Lower leg skin (tissue), 4 donors: ENCODE measurements at regions not wholly inside any gene's neighbourhood (a gene's known extent, or its start where the extent isn't known, plus 50 kb on each side); places are given as distances from the start of the nearest gene placed in this dataset.

Experiments
- DNase-seq, 2 donors: peaks; one replicate each; pipeline ENCODE4 v3.0.0-alpha.2; 2019; ENCODE audit warnings: low spot score in 2 of 2
- H3K4me3 ChIP-seq: fragments of 200-600 bp; sonication (generic); 2 replicates; pipeline ENCODE4 v1.5.1; 2017; ENCODE audit warnings: mild to moderate bottlenecking, low read depth; ENCODE audit not compliant: poor library complexity, severe bottlenecking
- CTCF ChIP-seq, 3 donors: fragments of 450-650 bp; IDR thresholded peaks; one replicate each; pipeline ENCODE4 v1.5.1; 2016; ENCODE audit warnings: antibody characterized with exemption in 3 of 3, mild to moderate bottlenecking in 3 of 3, moderate library complexity in 2 of 3
- POLR2A ChIP-seq, 2 donors: fragments of 450-650 bp; IDR thresholded peaks; one replicate each; pipeline ENCODE4 v1.6.1; 2016 to 2017; ENCODE audit warnings: antibody characterized with exemption in 2 of 2, mild to moderate bottlenecking in 1 of 2, moderate library complexity in 1 of 2
- WGBS, 2 donors: methylation state at CpG; one replicate each; pipeline ENCODE4 v1.1.5; 2018; 5-methylcytosine and 5-hydroxymethylcytosine counted together
- intact Hi-C: fragments of 100-400 bp; cut with DNase I; formaldehyde crosslinking; loops from one replicate; pipeline ENCODE4 v1.15.0; 2023; ENCODE audit warnings: low total_unique reads

- no peak for DNase-seq
Observed at GRCh38 chr3:22627993-22628499, 575.1 kb upstream of the UBE2E2 start.

GRCh38 chr3:22632536-22632935 is 570.6 kb upstream of the UBE2E2 start:
- no peak overlapping the region for H3K4me3 ChIP-seq
- intact Hi-C loops: no loop called here
- TF ChIP-seq CTCF (IDR thresholded peaks at IDR 0.05) (no peak), POLR2A (IDR thresholded peaks at IDR 0.05) (no peak)
- no peak for DNase-seq
- 60 to 64% methylated on average over 3 of the region's 3 CpGs for WGBS, 2 donors

More at GRCh38 chr3:22627993-22628499, 575.1 kb upstream of the UBE2E2 start:
- 76 to 96% methylated on average over 3 of the region's 3 CpGs for WGBS, 2 donors
- no peak overlapping the region for H3K4me3 ChIP-seq
- intact Hi-C loops: no loop called here
- TF ChIP-seq CTCF (IDR thresholded peaks at IDR 0.05): no peak
- no peak for TF ChIP-seq POLR2A (IDR thresholded peaks at IDR 0.05)

GRCh38 chr3:22634433-22634832 is 568.7 kb upstream of the UBE2E2 start:
- no peak overlapping the region for H3K4me3 ChIP-seq
- TF ChIP-seq CTCF (IDR thresholded peaks at IDR 0.05) (no peak), POLR2A (IDR thresholded peaks at IDR 0.05) (no peak)
- no peak for DNase-seq
- intact Hi-C loops: no loop called here
- WGBS, 2 donors: 82 to 88% methylated on average over 1 of the region's 1 CpG

- no peak for DNase-seq
- WGBS, 2 donors: 3 to 6% methylated on average over 1 of the region's 1 CpG
- no peak for TF ChIP-seq CTCF (IDR thresholded peaks at IDR 0.05)
- no peak for TF ChIP-seq POLR2A (IDR thresholded peaks at IDR 0.05)
Observed at GRCh38 chr3:22659651-22660475, 543.3 kb upstream of the UBE2E2 start.

GRCh38 chr3:22660606-22661005 is 542.5 kb upstream of the UBE2E2 start:
- intact Hi-C loops: no loop called here
- no peak for DNase-seq
- WGBS, 2 donors: 0 to 54% methylated on average over 1 of the region's 1 CpG
- TF ChIP-seq POLR2A (IDR thresholded peaks at IDR 0.05) (no peak), CTCF (IDR thresholded peaks at IDR 0.05) (no peak)
- H3K4me3 ChIP-seq: no peak overlapping the region

More at GRCh38 chr3:22659651-22660475, 543.3 kb upstream of the UBE2E2 start:
- no peak overlapping the region for H3K4me3 ChIP-seq
- intact Hi-C loops: no loop called here
